A673 (cell line): ENCODE measurements at regions not wholly inside any gene's neighbourhood (a gene's known extent, or its start where the extent isn't known, plus 50 kb on each side); places are given as distances from the start of the nearest gene placed in this dataset.

Source experiments
- EZH2 ChIP-seq: fragments of 200-600 bp; sonication (generic); IDR thresholded peaks from 2 replicates; pipeline ENCODE4 v1.6.1; 2017; ENCODE audit warnings: borderline replicate concordance, low read depth, mild to moderate bottlenecking, mixed read lengths, antibody characterized with exemption, low read length; ENCODE audit not compliant: poor library complexity, severe bottlenecking
- TF ChIP-seq, protein P1 (sequence below): fragments of 300-800, 200-600 bp; sonication (generic); conservative IDR thresholded peaks from 2 replicates; pipeline ENCODE4 v1.5.1; 2017; ENCODE audit warnings: low read depth, mild to moderate bottlenecking, antibody characterized with exemption, low read length, moderate library complexity, mixed read lengths

GRCh38 chr2:219946529-219946928 is 319.1 kb downstream of the SLC4A3 start:
- TF ChIP-seq, protein P1, sequence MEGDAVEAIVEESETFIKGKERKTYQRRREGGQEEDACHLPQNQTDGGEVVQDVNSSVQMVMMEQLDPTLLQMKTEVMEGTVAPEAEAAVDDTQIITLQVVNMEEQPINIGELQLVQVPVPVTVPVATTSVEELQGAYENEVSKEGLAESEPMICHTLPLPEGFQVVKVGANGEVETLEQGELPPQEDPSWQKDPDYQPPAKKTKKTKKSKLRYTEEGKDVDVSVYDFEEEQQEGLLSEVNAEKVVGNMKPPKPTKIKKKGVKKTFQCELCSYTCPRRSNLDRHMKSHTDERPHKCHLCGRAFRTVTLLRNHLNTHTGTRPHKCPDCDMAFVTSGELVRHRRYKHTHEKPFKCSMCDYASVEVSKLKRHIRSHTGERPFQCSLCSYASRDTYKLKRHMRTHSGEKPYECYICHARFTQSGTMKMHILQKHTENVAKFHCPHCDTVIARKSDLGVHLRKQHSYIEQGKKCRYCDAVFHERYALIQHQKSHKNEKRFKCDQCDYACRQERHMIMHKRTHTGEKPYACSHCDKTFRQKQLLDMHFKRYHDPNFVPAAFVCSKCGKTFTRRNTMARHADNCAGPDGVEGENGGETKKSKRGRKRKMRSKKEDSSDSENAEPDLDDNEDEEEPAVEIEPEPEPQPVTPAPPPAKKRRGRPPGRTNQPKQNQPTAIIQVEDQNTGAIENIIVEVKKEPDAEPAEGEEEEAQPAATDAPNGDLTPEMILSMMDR = 0 out of 2 replicates have a peak, but pooled peaks have one; percentile 23
- no peak for TF ChIP-seq EZH2
